Peyer's patch (tissue), 4 donors: ENCODE measurements at regions not wholly inside any gene's neighbourhood (a gene's known extent, or its start where the extent isn't known, plus 50 kb on each side); places are given as distances from the start of the nearest gene placed in this dataset.

Experiments used
- POLR2A ChIP-seq, 2 donors: fragments of 450-650 bp; IDR thresholded peaks; one replicate each; pipeline ENCODE4 v1.5.1; 2017; ENCODE audit warnings: antibody characterized with exemption in 2 of 2, mild to moderate bottlenecking in 2 of 2, moderate library complexity in 2 of 2
- TF ChIP-seq, protein P1 (sequence below), 6 experiments: fragments of 450-650 bp in 4 of 6; fragments of 200-600 bp in 2 of 6; sonication (generic) in 1 of 6; IDR thresholded peaks; one replicate each; pipeline ENCODE4 v1.5.1; 2017 to 2019; ENCODE audit warnings: antibody characterized with exemption in 6 of 6, mild to moderate bottlenecking in 3 of 6, moderate library complexity in 1 of 6

DNA sequence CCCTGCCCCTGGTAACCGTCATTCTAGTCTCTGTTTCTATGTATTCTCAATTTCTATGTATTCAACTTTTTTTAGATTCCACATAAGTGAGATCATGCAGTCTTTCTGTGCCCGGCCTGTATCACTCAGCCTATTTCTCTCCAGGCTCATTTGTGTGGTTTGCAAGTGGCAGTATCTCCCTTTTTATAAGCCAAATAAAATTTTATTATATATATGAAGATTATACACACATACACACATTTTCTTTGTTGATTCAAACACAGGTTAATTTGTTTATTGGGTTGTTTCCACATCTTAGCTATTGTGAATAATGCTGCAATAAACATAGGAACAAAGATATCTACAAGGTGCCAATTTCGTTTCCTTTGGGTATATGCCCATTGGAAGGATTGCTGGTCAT is 571.7 kb downstream of the DHX35 start:
- no peak for TF ChIP-seq POLR2A (IDR thresholded peaks at IDR 0.05)
- TF ChIP-seq, protein P1, sequence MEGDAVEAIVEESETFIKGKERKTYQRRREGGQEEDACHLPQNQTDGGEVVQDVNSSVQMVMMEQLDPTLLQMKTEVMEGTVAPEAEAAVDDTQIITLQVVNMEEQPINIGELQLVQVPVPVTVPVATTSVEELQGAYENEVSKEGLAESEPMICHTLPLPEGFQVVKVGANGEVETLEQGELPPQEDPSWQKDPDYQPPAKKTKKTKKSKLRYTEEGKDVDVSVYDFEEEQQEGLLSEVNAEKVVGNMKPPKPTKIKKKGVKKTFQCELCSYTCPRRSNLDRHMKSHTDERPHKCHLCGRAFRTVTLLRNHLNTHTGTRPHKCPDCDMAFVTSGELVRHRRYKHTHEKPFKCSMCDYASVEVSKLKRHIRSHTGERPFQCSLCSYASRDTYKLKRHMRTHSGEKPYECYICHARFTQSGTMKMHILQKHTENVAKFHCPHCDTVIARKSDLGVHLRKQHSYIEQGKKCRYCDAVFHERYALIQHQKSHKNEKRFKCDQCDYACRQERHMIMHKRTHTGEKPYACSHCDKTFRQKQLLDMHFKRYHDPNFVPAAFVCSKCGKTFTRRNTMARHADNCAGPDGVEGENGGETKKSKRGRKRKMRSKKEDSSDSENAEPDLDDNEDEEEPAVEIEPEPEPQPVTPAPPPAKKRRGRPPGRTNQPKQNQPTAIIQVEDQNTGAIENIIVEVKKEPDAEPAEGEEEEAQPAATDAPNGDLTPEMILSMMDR (IDR thresholded peaks at IDR 0.05) = no peak
